ENCODE measurements at regions not wholly inside any gene's neighbourhood (a gene's known extent, or its start where the extent isn't known, plus 50 kb on each side); places are given as distances from the start of the nearest gene placed in this dataset.
"Not testable (repeated sequence)": the region's sequence is repeated elsewhere in the genome, so short reads cannot be mapped to it uniquely, and the experiment has no call there.

DNA sequence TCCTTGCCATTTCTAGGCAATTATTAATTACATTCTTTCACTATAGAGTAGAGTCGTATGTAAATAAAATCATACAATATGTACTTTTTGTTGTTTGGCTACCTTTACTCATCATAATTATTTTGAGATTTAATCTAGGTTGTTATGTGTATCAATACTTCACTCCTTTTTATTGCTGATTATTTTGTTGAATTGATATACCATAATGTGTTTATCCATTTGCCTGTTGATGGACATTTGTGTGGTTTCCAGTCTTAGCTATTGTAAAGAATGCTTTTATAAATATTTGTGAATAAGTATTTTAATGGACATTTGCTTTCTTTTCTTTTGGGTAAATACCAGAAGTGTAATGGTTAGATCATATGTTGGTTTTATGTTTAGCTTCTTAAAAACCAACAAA lies 174.0 kb downstream of the RAMP3 start:
- Histone ChIP-seq H3K27ac (ENCODE audit: low read depth in 1 of 2, low read length in 2 of 2) (no peak overlapping the region), H3K9me3 (ENCODE audit: control insufficient read depth in 4 of 4, low read length in 3 of 4) (peaks cover 1 to 12% (median 2%) of the 10 kb centered on the region in 4 donors), H3K4me1 (ENCODE audit: control insufficient read depth in 4 of 4, insufficient read depth in 4 of 4, low read length in 3 of 4) (no peaks in the 10 kb centered on the region), H3K27me3 (ENCODE audit: control insufficient read depth in 4 of 4, insufficient read depth in 4 of 4, low read length in 3 of 4) (no peaks in the 10 kb centered on the region), H3K9ac (ENCODE audit: low read depth in 1 of 2, low read length in 2 of 2) (no peak overlapping the region), H3K36me3 (ENCODE audit: control insufficient read depth in 4 of 4, insufficient read depth in 3 of 4, low read depth in 1 of 4, low read length in 3 of 4) (no peaks in the 10 kb centered on the region), H3K4me3 (ENCODE audit: low read depth in 1 of 3, low read length in 3 of 3) (no peak overlapping the region)
- TF ChIP-seq FOXA1 (IDR thresholded peaks at IDR 0.05), result no peak
- no peak for TF ChIP-seq ATF3 (IDR thresholded peaks at IDR 0.05)
- TF ChIP-seq HNF4A (conservative IDR thresholded peaks at IDR 0.05), result no peak
- TF ChIP-seq, protein P1, sequence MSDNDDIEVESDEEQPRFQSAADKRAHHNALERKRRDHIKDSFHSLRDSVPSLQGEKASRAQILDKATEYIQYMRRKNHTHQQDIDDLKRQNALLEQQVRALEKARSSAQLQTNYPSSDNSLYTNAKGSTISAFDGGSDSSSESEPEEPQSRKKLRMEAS (IDR thresholded peaks at IDR 0.05), result no peak
- no peak for TF ChIP-seq YY1 (IDR thresholded peaks at IDR 0.05)
- 90% methylated on average over 1 of the region's 1 CpG for WGBS
- DNase-seq (ENCODE audit: low spot score), result no peak

DNA sequence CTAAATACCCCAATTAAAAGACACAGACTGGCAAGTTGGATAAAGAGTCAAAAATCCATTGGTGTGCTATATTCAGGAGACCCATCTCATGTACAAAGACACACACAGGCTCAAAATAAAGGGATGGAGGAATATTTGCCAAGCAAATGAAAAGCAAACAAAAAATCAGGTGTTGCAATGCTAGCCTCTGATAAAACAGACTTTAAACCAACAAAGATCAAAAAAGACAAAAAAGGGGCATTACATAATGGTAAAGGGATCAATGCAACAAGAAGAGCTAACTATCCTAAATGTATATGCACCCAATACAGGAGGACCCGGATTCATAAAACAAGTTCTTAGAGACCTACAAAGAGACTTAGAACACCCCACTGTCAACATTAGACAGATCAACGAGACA lies 177.4 kb downstream of the RAMP3 start:
- H3K4me3 ChIP-seq (ENCODE audit: low read depth in 1 of 3, low read length in 3 of 3); DNase-seq (ENCODE audit: low spot score); H3K9ac ChIP-seq (ENCODE audit: low read depth in 1 of 2, low read length in 2 of 2); H3K27ac ChIP-seq (ENCODE audit: low read depth in 1 of 2, low read length in 2 of 2); H3K4me1 ChIP-seq (ENCODE audit: control insufficient read depth in 4 of 4, insufficient read depth in 4 of 4, low read length in 3 of 4); H3K27me3 ChIP-seq (ENCODE audit: control insufficient read depth in 4 of 4, insufficient read depth in 4 of 4, low read length in 3 of 4); H3K36me3 ChIP-seq (ENCODE audit: control insufficient read depth in 4 of 4, insufficient read depth in 3 of 4, low read depth in 1 of 4, low read length in 3 of 4): not testable (repeated sequence)
- WGBS, result 72% methylated on average over 2 of the region's 2 CpGs
- H3K9me3 ChIP-seq (ENCODE audit: control insufficient read depth in 4 of 4, low read length in 3 of 4), result peaks cover 1 to 12% (median 2%) of the 10 kb centered on the region in 4 donors

- H3K36me3 ChIP-seq (ENCODE audit: control insufficient read depth in 4 of 4, insufficient read depth in 3 of 4, low read depth in 1 of 4, low read length in 3 of 4), result no peaks in the 10 kb centered on the region
- no peak overlapping the region for H3K9ac ChIP-seq (ENCODE audit: low read depth in 1 of 2, low read length in 2 of 2)
- no peaks in the 10 kb centered on the region for H3K9me3 ChIP-seq (ENCODE audit: control insufficient read depth in 4 of 4, low read length in 3 of 4)
- H3K4me1 ChIP-seq (ENCODE audit: control insufficient read depth in 4 of 4, insufficient read depth in 4 of 4, low read length in 3 of 4), result no peaks in the 10 kb centered on the region
- no peak overlapping the region for H3K27ac ChIP-seq (ENCODE audit: low read depth in 1 of 2, low read length in 2 of 2)
- DNase-seq (ENCODE audit: low spot score), result no peak
- TF ChIP-seq JUND (IDR thresholded peaks at IDR 0.05) (no peak), HNF4A (conservative IDR thresholded peaks at IDR 0.05) (no peak), FOXA1 (IDR thresholded peaks at IDR 0.05) (no peak), NR2F2 (IDR thresholded peaks at IDR 0.05) (no peak), ATF3 (IDR thresholded peaks at IDR 0.05) (no peak), FOXA2 (IDR thresholded peaks at IDR 0.05) (no peak), HNF4G (IDR thresholded peaks at IDR 0.05) (no peak), REST (IDR thresholded peaks at IDR 0.05) (no peak), EGR1 (IDR thresholded peaks at IDR 0.05; ENCODE audit: low read depth in 2 of 2) (no peak), RAD21 (IDR thresholded peaks at IDR 0.05) (no peak), GABPA (IDR thresholded peaks at IDR 0.05 in 1 of 2, conservative IDR thresholded peaks at IDR 0.05 in 1 of 2) (no peak), TAF1 (conservative IDR thresholded peaks at IDR 0.05) (no peak)
- TF ChIP-seq, protein P2, sequence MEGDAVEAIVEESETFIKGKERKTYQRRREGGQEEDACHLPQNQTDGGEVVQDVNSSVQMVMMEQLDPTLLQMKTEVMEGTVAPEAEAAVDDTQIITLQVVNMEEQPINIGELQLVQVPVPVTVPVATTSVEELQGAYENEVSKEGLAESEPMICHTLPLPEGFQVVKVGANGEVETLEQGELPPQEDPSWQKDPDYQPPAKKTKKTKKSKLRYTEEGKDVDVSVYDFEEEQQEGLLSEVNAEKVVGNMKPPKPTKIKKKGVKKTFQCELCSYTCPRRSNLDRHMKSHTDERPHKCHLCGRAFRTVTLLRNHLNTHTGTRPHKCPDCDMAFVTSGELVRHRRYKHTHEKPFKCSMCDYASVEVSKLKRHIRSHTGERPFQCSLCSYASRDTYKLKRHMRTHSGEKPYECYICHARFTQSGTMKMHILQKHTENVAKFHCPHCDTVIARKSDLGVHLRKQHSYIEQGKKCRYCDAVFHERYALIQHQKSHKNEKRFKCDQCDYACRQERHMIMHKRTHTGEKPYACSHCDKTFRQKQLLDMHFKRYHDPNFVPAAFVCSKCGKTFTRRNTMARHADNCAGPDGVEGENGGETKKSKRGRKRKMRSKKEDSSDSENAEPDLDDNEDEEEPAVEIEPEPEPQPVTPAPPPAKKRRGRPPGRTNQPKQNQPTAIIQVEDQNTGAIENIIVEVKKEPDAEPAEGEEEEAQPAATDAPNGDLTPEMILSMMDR (IDR thresholded peaks at IDR 0.05; ENCODE audit: low read depth, low read length, missing input control), result no peak
- no peak overlapping the region for H3K4me3 ChIP-seq (ENCODE audit: low read depth in 1 of 3, low read length in 3 of 3)
- 28% methylated on average over 5 of the region's 5 CpGs for WGBS
- no peaks in the 10 kb centered on the region for H3K27me3 ChIP-seq (ENCODE audit: control insufficient read depth in 4 of 4, insufficient read depth in 4 of 4, low read length in 3 of 4)
Measured at GRCh38 chr7:45342236-45342635, 184.6 kb downstream of the RAMP3 start.
